GM12891 (cell line): ENCODE measurements at regions not wholly inside any gene's neighbourhood (a gene's known extent, or its start where the extent isn't known, plus 50 kb on each side); places are given as distances from the start of the nearest gene placed in this dataset.

Experiments
- POLR2A ChIP-seq: IDR thresholded peaks from 2 replicates; pipeline ENCODE4 v1.6.1; 2011; ENCODE audit warnings: low read depth, low read length, control low read depth
- POLR2AphosphoS5 ChIP-seq: IDR thresholded peaks from 2 replicates; pipeline ENCODE4 v1.6.1; 2011; ENCODE audit warnings: low read depth, low read length, control low read depth
- POU2F2 ChIP-seq: IDR thresholded peaks from 2 replicates; pipeline ENCODE4 v1.6.1; 2011; ENCODE audit warnings: low read depth, mild to moderate bottlenecking, control low read depth, low read length, moderate library complexity

GRCh38 chr6:147950623-147950987 is 392.0 kb upstream of the SASH1 start:
- TF ChIP-seq POLR2AphosphoS5 (no peak), POU2F2 (no peak), POLR2A (no peak)
